ENCODE measurements at regions not wholly inside any gene's neighbourhood (a gene's known extent, or its start where the extent isn't known, plus 50 kb on each side); places are given as distances from the start of the nearest gene placed in this dataset.

DNA sequence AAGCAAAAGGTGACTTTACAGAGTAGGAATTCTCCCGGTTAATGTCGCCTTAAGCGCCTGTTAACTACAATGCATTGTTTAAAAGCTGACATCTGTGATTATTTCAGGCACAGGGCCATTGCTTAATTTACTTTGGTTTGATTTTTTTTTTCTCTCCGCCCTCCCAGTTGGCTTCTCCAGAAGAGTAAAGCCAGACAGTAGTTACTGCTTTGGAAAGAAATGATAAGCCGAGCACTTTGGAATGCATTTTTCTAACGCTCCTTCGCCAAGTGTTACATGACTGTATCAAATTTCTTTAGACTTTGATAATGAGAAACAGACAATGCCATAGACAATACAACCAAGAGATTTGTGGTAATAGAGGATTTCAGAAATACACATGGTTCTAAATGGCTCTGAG is 383.0 kb upstream of the TENM3 start (continued):
- TF ChIP-seq SMARCE1 (IDR thresholded peaks at IDR 0.05; ENCODE audit: borderline replicate concordance), result no peak
- no peak for TF ChIP-seq ZNF263 (CRISPR knock-in tag; IDR thresholded peaks at IDR 0.05)

DNA sequence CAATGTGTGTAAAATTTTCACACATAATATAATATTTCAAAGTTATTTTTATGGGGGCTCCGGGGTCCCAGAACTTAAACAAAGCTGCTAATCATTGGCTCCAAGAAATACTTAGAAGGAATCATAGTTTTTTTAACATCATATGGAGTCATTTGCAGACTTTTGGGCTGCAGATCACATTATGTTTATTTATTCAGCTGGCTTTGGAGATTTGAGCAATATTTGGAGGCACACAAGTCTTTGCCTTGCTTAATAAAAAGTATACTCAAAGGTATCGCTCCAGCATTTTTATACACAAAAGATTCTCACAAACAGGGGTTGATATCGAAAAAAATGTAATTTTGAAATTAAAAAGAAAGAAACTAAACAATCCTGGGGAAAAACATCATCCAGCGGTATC is 382.5 kb upstream of the TENM3 start:
- H3K9me3 ChIP-seq (ENCODE audit: low read length), result no peaks in the 10 kb centered on the region
- no peak overlapping the region for H3K9ac ChIP-seq (ENCODE audit: insufficient read depth, low read depth, low read length)
- FAIRE-seq (no peak), DNase-seq (ENCODE audit: low spot score) (no peak), ATAC-seq (no peak)
- no peaks in the 10 kb centered on the region; a peak in 1 of 5 replicates for H3K27me3 ChIP-seq (ENCODE audit: control insufficient read depth in 1 of 2, insufficient read depth in 2 of 2, low read length in 2 of 2)
- H3K27ac ChIP-seq (ENCODE audit: extremely low read length, insufficient read depth, low read length), result no peak overlapping the region
- BruUV-seq (replicated peaks), result no TSS peak
- in situ Hi-C loops (cut with HindIII; ENCODE audit: extremely low pct_ligation_motif_present, low pct_unique_long_range_greater_than_20kb), result no loop called here
- intact Hi-C loops (cut with micrococcal nuclease; ENCODE audit: unreplicated experiment), result no loop called here
- no peak overlapping the region for H3K4me2 ChIP-seq (ENCODE audit: low read depth, low read length)
- H3K79me2 ChIP-seq (ENCODE audit: insufficient read depth, low read length), result no peaks in the 10 kb centered on the region
- H3K36me3 ChIP-seq (replicated peaks in 1 of 2; ENCODE audit: control insufficient read depth in 1 of 2, insufficient read depth in 2 of 2, low read length in 2 of 2), result no peaks in the 10 kb centered on the region
- no peak overlapping the region for H2AFZ ChIP-seq (ENCODE audit: low read length)
- H3K4me1 ChIP-seq (ENCODE audit: insufficient read depth, low read length), result no peaks in the 10 kb centered on the region
- TF ChIP-seq ZNF570 (CRISPR knock-in tag; IDR thresholded peaks at IDR 0.05; ENCODE audit: borderline replicate concordance) (no peak), TEAD2 (CRISPR knock-in tag; IDR thresholded peaks at IDR 0.05) (no peak), ZNF547 (CRISPR knock-in tag; IDR thresholded peaks at IDR 0.05) (no peak), KLF12 (CRISPR knock-in tag; IDR thresholded peaks at IDR 0.05; ENCODE audit: borderline replicate concordance) (no peak)
- WGBS (ENCODE audit: low lambda C conversion rate), result 18% methylated on average over 4 of the region's 4 CpGs
- CTCF ChIA-PET (ENCODE audit: low intra/inter-chr PET ratio, low total read pairs), result no interaction called here
- POLR2A ChIA-PET, result no interaction called here
- no peak overlapping the region for H3K4me3 ChIP-seq (replicated peaks in 1 of 3; ENCODE audit: insufficient read depth in 1 of 3, low read depth in 2 of 3, low read length in 3 of 3)
- no peaks in the 10 kb centered on the region for H4K20me1 ChIP-seq (ENCODE audit: insufficient read depth, low read length)

- FAIRE-seq, result no peak
- Histone ChIP-seq H3K4me1 (ENCODE audit: insufficient read depth, low read length) (no peaks in the 10 kb centered on the region), H3K9ac (ENCODE audit: insufficient read depth, low read depth, low read length) (no peak overlapping the region), H3K9me3 (ENCODE audit: low read length) (no peaks in the 10 kb centered on the region), H3K4me2 (ENCODE audit: low read depth, low read length) (no peak overlapping the region), H2AFZ (ENCODE audit: low read length) (no peak overlapping the region), H3K36me3 (replicated peaks in 1 of 2; ENCODE audit: control insufficient read depth in 1 of 2, insufficient read depth in 2 of 2, low read length in 2 of 2) (no peaks in the 10 kb centered on the region), H3K27ac (ENCODE audit: extremely low read length, insufficient read depth, low read length) (no peak overlapping the region), H3K79me2 (ENCODE audit: insufficient read depth, low read length) (no peaks in the 10 kb centered on the region), H3K4me3 (replicated peaks in 1 of 3; ENCODE audit: insufficient read depth in 1 of 3, low read depth in 2 of 3, low read length in 3 of 3) (no peak overlapping the region), H4K20me1 (ENCODE audit: insufficient read depth, low read length) (no peaks in the 10 kb centered on the region), H3K27me3 (ENCODE audit: control insufficient read depth in 1 of 2, insufficient read depth in 2 of 2, low read length in 2 of 2) (no peaks in the 10 kb centered on the region; a peak in 1 of 5 replicates)
- in situ Hi-C loops (cut with HindIII; ENCODE audit: extremely low pct_ligation_motif_present, low pct_unique_long_range_greater_than_20kb), result no loop called here
- 2% methylated on average over 3 of the region's 3 CpGs for WGBS (ENCODE audit: low lambda C conversion rate)
- intact Hi-C loops (cut with micrococcal nuclease; ENCODE audit: unreplicated experiment), result no loop called here
- DNase-seq (ENCODE audit: low spot score), result no peak
- ChIA-PET CTCF (ENCODE audit: low intra/inter-chr PET ratio, low total read pairs) (no interaction called here), POLR2A (no interaction called here)
- no TSS peak for BruUV-seq (replicated peaks)
- ATAC-seq, result no peak
- TF ChIP-seq U2AF1 (optimal IDR thresholded peaks at IDR 0.05; ENCODE audit: low read depth, low read length), result no peak
- TF ChIP-seq TOE1 (CRISPR knock-in tag; IDR thresholded peaks at IDR 0.05), result no peak
- TF ChIP-seq MLXIP (CRISPR knock-in tag; IDR thresholded peaks at IDR 0.05; ENCODE audit: borderline replicate concordance), result no peak
- no peak for TF ChIP-seq ZNF557 (CRISPR knock-in tag; IDR thresholded peaks at IDR 0.05)
- no peak for TF ChIP-seq FLYWCH1 (CRISPR knock-in tag; IDR thresholded peaks at IDR 0.05)
- no peak for TF ChIP-seq CBX2 (IDR thresholded peaks at IDR 0.05; ENCODE audit: low read depth, low read length)
- no peak for TF ChIP-seq CBX2 (CRISPR knock-in tag; IDR thresholded peaks at IDR 0.05; ENCODE audit: low read depth)
These were observed 379.3 kb upstream of the TENM3 start for GRCh38 chr4:181863856-181864255.

Measured in HepG2 (cell line).